ENCODE measurements at regions not wholly inside any gene's neighbourhood (a gene's known extent, or its start where the extent isn't known, plus 50 kb on each side); places are given as distances from the start of the nearest gene placed in this dataset.

GRCh38 chr7:24137338-24137737, 146.7 kb upstream of the NPY start:
- Histone ChIP-seq H3K27ac (no peak overlapping the region), H3K4me1 (no peaks in the 10 kb centered on the region), H3K4me3 (no peak overlapping the region), H3K9me3 (no peaks in the 10 kb centered on the region), H3K36me3 (no peaks in the 10 kb centered on the region), H3K27me3 (no peaks in the 10 kb centered on the region)
- intact Hi-C loops (cut with DNase I), result no loop called here
- no peak for TF ChIP-seq POLR2A (IDR thresholded peaks at IDR 0.05)
- TF ChIP-seq, protein P1, sequence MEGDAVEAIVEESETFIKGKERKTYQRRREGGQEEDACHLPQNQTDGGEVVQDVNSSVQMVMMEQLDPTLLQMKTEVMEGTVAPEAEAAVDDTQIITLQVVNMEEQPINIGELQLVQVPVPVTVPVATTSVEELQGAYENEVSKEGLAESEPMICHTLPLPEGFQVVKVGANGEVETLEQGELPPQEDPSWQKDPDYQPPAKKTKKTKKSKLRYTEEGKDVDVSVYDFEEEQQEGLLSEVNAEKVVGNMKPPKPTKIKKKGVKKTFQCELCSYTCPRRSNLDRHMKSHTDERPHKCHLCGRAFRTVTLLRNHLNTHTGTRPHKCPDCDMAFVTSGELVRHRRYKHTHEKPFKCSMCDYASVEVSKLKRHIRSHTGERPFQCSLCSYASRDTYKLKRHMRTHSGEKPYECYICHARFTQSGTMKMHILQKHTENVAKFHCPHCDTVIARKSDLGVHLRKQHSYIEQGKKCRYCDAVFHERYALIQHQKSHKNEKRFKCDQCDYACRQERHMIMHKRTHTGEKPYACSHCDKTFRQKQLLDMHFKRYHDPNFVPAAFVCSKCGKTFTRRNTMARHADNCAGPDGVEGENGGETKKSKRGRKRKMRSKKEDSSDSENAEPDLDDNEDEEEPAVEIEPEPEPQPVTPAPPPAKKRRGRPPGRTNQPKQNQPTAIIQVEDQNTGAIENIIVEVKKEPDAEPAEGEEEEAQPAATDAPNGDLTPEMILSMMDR (IDR thresholded peaks at IDR 0.05), result no peak
- DNase-seq, result no peak
- WGBS, 2 donors, result 56 to 78% methylated on average over 3 of the region's 3 CpGs

DNA sequence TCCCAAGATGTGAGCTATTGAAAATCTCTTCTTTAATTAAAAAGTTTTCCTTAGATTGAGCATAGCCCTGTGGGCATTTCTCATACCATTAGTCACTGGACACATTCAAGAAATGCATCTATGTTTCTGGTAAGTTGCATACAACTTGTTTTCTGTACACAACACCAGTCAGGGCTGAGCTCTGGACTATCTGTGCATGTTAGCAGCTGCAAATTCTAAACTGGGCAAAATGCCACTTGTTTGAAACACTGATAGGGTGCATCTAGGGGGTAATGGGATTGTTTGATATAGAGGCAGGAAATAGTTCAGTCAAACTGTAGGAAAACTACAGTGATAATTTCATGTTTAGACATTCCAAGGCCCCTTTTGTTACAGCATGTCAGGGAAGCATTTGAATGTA, 145.6 kb upstream of the NPY start:
- no peak for TF ChIP-seq POLR2A (IDR thresholded peaks at IDR 0.05)
- TF ChIP-seq, protein P1 (IDR thresholded peaks at IDR 0.05), result no peak
- Histone ChIP-seq H3K27me3 (peaks cover 0 to 3% (median 0%) of the 10 kb centered on the region in 4 donors), H3K36me3 (no peaks in the 10 kb centered on the region), H3K4me3 (no peak overlapping the region), H3K9me3 (no peaks in the 10 kb centered on the region), H3K4me1 (no peaks in the 10 kb centered on the region), H3K27ac (no peak overlapping the region)
- DNase-seq, result no peak
- intact Hi-C loops (cut with DNase I), result no loop called here

GRCh38 chr7:24140001-24140400, 144.0 kb upstream of the NPY start:
- DNase-seq, result no peak
- no peaks in the 10 kb centered on the region for H3K36me3 ChIP-seq
- no peaks in the 10 kb centered on the region for H3K9me3 ChIP-seq
- H3K4me1 ChIP-seq, result no peaks in the 10 kb centered on the region
- 50 to 57% methylated on average over 2 to 4 of the region's 4 CpGs for WGBS, 2 donors
- intact Hi-C loops (cut with DNase I), result no loop called here
- TF ChIP-seq, protein P1 (IDR thresholded peaks at IDR 0.05), result no peak
- TF ChIP-seq POLR2A (IDR thresholded peaks at IDR 0.05), result no peak
- H3K27ac ChIP-seq, result no peak overlapping the region
- H3K4me3 ChIP-seq, result no peak overlapping the region
- peaks cover 0 to 3% (median 0%) of the 10 kb centered on the region in 4 donors for H3K27me3 ChIP-seq

DNA sequence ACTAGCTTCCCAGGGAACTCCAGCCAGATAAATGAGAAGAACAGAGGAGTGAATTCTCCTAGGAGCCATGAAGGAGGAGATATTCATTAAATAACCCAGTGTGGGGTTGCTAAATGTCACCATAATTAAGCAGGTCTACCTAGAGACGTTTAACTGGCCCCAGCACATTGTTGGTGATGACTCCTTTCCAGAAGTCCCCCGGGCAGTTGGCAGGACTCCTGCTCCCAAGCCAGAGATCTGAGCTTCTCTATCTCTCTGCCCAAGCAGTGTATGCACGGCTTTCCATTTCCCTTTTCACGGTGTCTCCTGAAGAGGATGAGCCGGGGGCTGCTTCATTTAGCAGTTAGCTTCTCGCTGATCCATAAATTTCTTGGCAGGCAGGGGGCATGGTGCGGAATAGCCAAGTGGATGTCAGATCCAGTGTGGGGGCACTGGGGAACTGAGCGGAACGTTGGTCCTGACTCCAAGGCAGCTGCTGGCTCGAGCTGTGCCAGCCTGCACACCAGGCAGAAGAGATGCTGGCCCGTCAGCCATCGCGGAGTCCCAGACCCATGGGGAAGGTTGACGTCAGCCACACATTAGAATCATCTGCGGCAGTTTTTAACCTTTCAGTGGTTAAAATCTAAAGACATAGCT, 142.0 kb upstream of the NPY start:
- TF ChIP-seq, protein P1 (IDR thresholded peaks at IDR 0.05), result no peak
- no peak for TF ChIP-seq POLR2A (IDR thresholded peaks at IDR 0.05)
- Histone ChIP-seq H3K27ac (no peak overlapping the region), H3K9me3 (no peaks in the 10 kb centered on the region), H3K27me3 (peaks cover 0 to 3% (median 0%) of the 10 kb centered on the region in 4 donors), H3K4me1 (no peaks in the 10 kb centered on the region), H3K4me3 (no peak overlapping the region), H3K36me3 (no peaks in the 10 kb centered on the region)
- WGBS, 2 donors, result 54 to 85% methylated on average over 6 to 10 of the region's 15 CpGs
- DNase-seq, result no peak
- intact Hi-C loops (cut with DNase I), result no loop called here

GRCh38 chr7:24143547-24143946, 140.4 kb upstream of the NPY start:
- TF ChIP-seq, protein P1 (IDR thresholded peaks at IDR 0.05), result no peak
- TF ChIP-seq POLR2A (IDR thresholded peaks at IDR 0.05), result no peak
- 77 to 100% methylated on average over 1 to 4 of the region's 4 CpGs for WGBS, 2 donors
- no peak for DNase-seq
- Histone ChIP-seq H3K9me3 (no peaks in the 10 kb centered on the region), H3K4me3 (no peak overlapping the region), H3K36me3 (no peaks in the 10 kb centered on the region), H3K27me3 (peaks cover 0 to 3% (median 0%) of the 10 kb centered on the region in 4 donors), H3K27ac (no peak overlapping the region), H3K4me1 (no peaks in the 10 kb centered on the region)
- intact Hi-C loops (cut with DNase I), result no loop called here
